ENCODE measurements at regions not wholly inside any gene's neighbourhood (a gene's known extent, or its start where the extent isn't known, plus 50 kb on each side); places are given as distances from the start of the nearest gene placed in this dataset.

DNA sequence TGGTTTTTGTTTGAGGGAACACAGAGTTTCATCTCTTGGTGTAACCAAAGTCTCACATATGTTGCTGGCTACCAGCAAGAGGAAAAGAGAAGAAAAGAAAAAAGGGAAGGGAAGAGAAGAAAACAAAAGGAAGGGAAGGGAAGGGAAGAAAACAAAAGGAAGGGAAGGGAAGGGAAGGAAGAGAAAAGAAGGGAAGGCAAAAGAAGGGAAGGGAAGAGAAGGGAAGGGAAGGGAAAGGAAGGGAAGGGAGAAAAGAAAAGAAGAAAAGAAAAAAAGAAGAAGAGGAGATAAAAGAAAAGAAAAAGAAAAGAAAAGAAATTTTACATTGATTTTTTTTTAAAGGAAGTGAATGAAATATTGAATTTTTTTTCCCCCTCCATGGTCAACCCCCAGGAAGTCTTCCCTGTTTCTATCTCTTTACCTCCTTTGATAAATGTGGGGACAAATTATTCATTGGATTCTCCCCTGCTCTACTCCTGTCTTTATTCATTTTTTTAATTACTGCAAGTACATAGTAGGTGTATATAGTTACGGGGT is 228.0 kb downstream of the SHOX start:
- TF ChIP-seq, protein P1, sequence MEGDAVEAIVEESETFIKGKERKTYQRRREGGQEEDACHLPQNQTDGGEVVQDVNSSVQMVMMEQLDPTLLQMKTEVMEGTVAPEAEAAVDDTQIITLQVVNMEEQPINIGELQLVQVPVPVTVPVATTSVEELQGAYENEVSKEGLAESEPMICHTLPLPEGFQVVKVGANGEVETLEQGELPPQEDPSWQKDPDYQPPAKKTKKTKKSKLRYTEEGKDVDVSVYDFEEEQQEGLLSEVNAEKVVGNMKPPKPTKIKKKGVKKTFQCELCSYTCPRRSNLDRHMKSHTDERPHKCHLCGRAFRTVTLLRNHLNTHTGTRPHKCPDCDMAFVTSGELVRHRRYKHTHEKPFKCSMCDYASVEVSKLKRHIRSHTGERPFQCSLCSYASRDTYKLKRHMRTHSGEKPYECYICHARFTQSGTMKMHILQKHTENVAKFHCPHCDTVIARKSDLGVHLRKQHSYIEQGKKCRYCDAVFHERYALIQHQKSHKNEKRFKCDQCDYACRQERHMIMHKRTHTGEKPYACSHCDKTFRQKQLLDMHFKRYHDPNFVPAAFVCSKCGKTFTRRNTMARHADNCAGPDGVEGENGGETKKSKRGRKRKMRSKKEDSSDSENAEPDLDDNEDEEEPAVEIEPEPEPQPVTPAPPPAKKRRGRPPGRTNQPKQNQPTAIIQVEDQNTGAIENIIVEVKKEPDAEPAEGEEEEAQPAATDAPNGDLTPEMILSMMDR (IDR thresholded peaks at IDR 0.05; ENCODE audit: insufficient read depth, low read depth, low read length): no peak
- no peak for TF ChIP-seq EZH2 (IDR thresholded peaks at IDR 0.05; ENCODE audit: insufficient read depth, low read length)
